ENCODE measurements at regions not wholly inside any gene's neighbourhood (a gene's known extent, or its start where the extent isn't known, plus 50 kb on each side); places are given as distances from the start of the nearest gene placed in this dataset.

DNA sequence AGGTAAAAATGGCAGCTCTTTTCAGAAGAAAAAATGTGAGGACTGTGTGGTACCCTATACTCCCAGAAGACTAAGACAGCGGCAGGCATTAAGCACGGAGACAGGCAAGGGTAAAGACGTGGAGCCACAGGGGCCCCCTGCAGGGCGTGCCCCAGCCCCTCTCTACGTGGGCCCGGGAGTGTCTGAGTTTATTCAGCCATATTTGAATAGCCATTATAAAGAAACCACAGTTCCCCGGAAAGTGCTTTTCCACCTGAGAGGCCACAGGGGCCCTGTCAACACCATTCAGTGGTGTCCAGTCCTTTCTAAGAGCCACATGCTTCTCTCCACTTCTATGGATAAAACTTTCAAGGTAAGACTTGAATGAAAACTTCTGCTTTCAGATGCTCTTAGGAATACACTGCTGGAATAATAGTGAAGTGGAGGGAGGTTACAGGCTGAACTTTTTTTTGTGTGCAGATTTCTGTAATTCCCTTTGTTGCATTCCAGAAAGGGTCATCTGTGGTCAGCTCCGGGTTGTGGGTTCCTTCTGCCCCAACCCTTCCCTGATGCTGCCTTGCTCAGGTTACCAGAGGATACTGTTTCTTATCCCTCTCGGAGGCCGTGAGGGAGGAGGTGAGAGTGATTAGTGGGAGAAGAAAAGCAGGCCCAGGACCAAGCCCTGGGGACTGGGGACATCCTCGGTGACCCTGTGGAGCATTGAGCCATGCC lies 58.4 kb downstream of the SLC25A47 start:
- DNase-seq (ENCODE audit: low read depth in 2 of 2) = no peak

GRCh38 chr14:100382106-100382455 lies 58.9 kb downstream of the SLC25A47 start:
- DNase-seq (ENCODE audit: low read depth in 2 of 2) = no peak

DNA sequence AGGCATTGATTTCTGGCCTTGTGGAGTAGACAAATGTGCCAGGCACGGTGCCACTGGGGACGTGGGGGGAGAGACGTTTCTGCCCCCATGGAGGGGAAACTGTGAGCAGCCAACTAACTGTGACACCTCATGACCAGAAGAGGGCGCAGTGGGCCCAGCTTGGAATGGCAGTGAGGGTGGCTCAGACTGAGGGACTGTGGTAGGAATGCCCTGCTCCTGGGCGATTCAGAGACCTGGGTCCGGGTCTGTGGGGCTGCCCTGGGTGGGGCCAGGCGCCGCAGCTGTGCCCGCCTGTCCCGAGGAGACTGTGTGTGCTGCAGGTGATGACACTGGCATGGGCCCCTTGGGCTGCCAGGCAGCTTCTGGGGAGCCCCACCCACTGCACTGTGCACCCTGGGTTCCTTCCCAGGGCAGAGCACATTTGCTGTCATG lies 60.6 kb downstream of the SLC25A47 start:
- DNase-seq (ENCODE audit: low read depth in 2 of 2) = peak; percentile 41 to 44

DNA sequence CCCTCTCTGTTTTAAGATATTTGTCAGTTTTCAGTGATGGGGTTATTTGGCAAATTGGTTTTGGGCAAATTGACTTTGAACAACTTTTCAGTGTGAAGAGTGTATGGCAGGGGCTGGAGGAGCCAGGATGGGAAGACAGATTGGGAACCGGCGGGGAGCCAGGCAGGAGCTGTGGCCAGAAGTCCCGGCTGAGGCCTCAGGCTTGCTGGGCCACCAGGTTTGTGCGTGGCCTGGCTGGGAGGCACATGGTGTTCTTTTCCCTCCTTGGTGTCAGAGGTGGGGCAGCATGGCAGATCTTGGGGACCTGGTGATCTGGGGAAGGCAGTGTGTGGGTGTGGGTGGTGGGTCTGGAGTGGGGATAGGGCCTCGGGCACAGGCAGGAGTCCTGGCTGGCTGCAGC lies 61.1 kb downstream of the SLC25A47 start:
- no peak for DNase-seq (ENCODE audit: low read depth in 2 of 2)

- DNase-seq (ENCODE audit: low read depth in 2 of 2) = no peak
These were observed 62.0 kb downstream of the SLC25A47 start for GRCh38 chr14:100384819-100385813.

DNA sequence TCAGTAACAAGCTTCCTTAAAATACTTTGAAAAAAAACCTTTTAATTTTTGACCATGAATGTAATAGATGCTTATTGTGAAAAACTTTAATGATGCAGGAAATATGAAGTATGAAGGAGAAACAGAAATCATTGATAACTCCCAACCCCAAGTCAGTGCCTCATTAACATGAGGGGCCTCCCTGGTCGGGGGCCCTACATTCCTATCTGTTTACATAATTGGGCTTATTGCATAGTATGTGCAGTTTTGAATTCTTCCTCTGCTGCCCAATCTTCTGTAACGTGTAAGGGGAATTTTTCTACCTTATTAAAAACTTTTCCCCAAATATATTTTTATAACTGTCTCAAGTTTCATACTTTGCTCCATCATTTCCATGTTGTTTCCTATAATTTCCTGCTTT lies 63.0 kb downstream of the SLC25A47 start:
- no peak for DNase-seq (ENCODE audit: low read depth in 2 of 2)

- DNase-seq (ENCODE audit: low read depth in 2 of 2) = no peak
These were observed 63.7 kb downstream of the SLC25A47 start for GRCh38 chr14:100386846-100387245.

DNA sequence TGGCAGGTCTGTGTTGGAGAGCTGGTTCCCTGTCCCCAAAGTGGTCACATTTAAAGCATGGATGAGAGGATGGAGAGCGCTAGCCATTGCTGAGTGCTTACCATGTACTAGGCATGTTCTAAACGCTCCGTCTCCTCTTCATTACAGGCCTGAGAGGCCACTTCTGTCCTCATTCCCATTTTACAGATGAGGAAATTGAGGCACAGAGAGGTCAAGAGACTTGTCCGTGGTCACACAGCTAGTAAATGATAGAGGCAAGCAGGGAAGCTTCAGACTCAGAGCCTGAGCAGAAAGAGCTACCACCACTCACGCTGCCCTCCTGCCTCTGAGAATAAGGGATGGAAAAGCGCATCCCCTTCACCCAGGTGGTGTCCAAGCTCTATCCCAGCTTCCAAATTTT lies 64.3 kb downstream of the SLC25A47 start:
- no peak for DNase-seq (ENCODE audit: low read depth in 2 of 2)

- DNase-seq (ENCODE audit: low read depth in 2 of 2) = no peak
These were observed 65.2 kb downstream of the SLC25A47 start for GRCh38 chr14:100388103-100389054.

DNA sequence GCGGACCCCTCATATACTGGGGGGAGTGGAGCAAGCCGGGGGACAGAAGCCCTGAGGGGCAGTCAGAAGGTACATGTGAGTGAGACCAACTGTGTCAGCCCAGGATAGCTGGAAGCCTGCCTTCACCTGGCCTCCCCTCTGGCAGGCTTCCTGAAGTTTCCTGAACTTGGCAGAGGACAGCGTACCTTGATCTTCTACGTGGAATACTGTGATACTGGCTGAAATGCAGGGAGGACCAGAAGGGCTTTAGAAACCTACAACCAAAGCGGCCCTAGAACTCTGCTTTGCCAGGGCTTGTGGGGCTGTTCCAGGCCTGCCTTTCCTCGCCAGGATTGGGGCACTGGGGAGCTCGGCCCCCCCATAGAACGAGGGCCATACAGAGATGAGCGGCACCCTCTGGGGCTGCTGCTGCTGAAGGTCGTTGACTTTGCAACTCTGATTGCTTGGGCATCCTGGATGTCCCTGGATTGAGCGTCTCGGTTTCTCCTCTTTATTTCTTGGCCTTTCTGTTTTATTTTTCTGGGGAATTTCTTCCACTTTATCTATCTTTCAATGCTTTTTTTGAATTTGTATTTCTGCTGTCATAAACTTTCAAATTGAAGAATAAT lies 66.5 kb downstream of the SLC25A47 start:
- no peak for DNase-seq (ENCODE audit: low read depth in 2 of 2)

DNA sequence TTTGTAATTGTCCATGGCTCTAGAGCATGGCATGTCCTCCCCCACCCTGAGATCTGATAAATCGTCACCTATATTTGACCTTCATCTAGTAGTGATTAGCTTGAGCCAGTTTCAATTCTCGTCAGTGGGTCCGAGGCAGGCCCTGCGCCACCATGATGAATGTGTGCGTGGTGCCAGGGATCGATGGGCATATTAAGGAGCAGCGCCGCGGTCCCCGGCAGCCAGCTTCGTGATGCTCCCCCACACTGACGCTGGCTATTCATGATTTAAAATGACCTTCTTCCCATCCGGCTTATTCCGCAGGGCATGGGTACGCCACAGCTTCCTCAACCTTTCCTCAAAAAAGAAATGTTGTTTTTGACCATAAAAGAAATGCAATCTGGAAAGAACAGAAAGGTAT lies 68.0 kb downstream of the SLC25A47 start:
- no peak for DNase-seq (ENCODE audit: low read depth in 2 of 2)

DNA sequence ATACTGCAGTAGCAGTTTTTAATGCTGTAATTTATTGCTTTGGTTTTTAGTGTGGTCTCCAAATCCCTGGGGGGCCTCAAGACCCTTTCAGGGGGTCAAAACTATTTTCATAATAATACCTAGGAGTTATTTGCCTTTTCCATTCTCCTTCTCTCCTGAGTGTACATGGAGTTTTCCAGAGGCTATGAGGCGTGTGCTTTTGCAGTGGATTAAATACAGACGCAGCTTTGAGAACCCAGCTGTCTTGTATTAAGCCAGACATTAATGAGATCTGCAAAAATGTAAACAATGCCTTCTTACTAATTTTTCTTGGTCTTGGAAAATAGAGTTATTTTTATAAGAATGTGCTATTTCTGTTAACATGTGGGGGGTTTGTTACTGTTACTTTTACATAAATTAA lies 68.6 kb downstream of the SLC25A47 start:
- no peak for DNase-seq (ENCODE audit: low read depth in 2 of 2)

DNA sequence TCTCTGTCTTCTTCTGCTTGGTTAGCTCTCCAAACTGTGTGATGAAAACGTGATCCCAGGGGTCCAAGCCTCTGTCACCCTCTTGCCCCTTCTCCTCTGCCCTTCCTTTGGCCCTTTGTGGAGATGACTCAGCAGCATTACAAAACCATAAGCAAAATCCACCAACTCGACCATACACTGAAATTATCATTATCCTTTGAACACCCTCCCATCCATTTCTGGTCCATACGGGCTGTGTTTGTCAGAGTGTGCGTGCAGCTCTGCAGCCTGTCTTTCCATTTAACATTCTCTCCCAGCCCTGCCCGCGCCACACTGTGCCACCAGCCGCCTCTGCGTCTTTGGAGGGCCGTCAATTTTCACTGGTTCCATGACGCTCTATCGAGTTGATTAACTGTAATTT lies 69.2 kb downstream of the SLC25A47 start:
- DNase-seq (ENCODE audit: low read depth in 2 of 2) = no peak

DNA sequence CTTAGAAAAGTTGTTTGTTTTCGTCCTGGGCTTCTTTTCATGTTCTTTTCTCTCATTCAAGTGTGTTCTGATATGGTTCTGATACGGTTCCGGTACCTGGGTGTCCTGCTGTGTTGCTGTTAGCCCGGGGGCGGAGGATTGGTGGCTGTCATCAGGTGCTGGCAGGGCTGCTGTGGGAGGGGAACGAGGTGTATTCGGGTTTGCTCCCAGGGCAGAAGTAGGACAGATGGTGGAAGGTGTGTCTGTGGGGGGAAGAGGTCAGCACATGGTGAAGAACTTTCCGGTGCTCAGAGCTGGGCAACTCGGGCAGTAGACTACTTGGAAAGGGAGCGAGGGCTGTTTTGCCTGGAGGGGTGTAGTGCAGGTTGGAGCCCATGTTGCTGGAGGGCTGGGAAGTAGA lies 70.2 kb downstream of the SLC25A47 start:
- no peak for DNase-seq (ENCODE audit: low read depth in 2 of 2)

- DNase-seq (ENCODE audit: low read depth in 2 of 2) = no peak
These were observed 71.0 kb downstream of the SLC25A47 start for GRCh38 chr14:100393906-100394732.

DNA sequence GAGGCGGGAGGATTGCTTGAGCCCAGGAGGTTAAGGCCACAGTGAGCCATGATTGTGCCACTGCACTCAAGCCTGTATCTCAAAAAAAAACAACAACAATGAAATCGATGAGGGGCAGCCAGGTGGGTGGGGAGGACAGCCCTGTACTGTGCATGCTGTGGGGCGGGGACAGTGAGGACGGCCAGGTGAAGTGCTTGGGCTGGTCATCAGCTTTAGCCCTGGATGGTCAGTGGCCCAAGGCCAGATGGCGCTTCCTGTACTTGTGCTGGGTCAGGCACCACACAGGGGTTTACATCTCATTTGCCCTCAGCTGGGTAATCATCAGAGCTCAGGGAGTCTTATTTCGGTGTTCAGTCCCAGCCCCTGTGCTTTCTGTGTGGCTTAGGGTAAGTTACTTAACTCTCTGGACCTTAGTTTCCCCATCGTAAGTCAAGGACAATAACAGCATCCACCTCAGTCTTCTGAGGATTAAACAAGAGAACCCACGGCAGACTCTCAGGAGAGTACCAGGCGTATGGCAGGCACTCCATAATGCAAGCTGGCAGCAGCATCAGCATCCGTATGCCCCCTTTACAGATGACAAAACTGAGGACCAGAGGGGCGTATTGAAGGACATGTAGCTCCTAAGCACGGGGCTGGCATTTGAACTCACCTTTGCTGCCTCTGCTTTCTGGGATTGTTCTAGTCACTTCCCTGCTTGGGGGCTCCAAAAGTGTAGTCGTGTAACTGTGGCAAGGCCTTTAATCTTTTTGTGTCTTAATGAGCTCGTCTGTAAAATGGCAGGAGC lies 71.9 kb downstream of the SLC25A47 start:
- no peak for DNase-seq (ENCODE audit: low read depth in 2 of 2)

DNA sequence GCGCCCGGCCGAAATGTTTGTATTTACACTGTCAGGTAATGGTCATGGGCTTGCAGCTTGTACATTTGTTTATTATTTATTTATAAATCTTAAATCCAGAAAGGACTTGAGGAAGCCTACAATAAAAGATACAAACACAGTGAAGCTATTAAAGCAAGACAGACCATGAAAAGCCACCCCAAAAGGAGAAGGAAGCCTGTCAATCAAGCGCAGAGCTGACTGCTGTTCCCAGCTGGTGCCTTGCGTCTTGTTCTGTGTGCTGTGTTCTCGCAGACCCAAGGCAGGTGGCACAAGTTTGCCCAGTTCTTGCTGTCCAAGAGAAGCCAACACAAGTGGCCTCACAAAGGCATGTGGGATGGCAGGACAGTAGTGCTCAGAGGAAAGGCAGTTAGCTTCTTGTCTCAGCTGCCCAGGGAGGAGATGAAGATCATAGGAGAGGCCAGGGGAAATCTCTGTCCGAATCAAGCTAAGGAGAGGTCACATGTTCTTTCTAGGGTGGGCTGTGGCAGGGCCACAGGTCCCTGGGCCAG lies 73.2 kb downstream of the SLC25A47 start:
- DNase-seq (ENCODE audit: low read depth in 2 of 2) = no peak

DNA sequence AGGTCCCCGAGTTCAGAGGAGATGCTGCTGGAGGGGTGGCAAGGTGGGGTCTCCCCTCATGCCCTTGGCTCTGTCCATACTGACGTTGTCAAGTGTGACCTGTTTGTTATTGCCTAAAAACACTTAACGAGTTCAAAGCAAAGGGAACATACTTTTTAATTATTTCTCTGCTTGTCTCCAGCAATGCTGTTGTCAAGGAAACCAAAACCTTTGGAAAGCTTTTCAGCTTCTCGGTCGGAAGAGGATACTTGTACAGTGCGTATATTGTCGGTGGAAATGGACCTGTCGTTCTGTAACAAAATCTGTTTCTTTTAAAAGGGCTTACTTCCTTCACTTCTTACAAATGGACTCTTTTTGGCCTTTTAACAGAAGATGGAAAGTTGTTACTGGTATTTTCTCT lies 73.9 kb downstream of the SLC25A47 start:
- no peak for DNase-seq (ENCODE audit: low read depth in 2 of 2)

- DNase-seq (ENCODE audit: low read depth in 2 of 2) = no peak
These were observed 74.9 kb downstream of the SLC25A47 start for GRCh38 chr14:100398044-100398443.
